Upper lobe of left lung (tissue), 6 donors: ENCODE measurements at regions not wholly inside any gene's neighbourhood (a gene's known extent, or its start where the extent isn't known, plus 50 kb on each side); places are given as distances from the start of the nearest gene placed in this dataset.

Source experiments
- ATAC-seq, 2 donors: fragments of 200-7000 bp; cut with Tn5 transposase; one replicate each; pipeline ENCODE4 v1.9.1; 2022; ENCODE audit warnings: mild to moderate bottlenecking in 2 of 2, moderate library complexity in 2 of 2; ENCODE audit not compliant: low FRiP score in 2 of 2
- DNase-seq, 2 donors: peaks; one replicate each; pipeline ENCODE4 v3.0.0-alpha.2; 2019 to 2020
- H3K27ac ChIP-seq, 4 donors: fragments of 200-600 bp; sonication (generic); one replicate each; pipeline ENCODE4 v1.5.1; 2016 to 2019
- H3K27me3 ChIP-seq, 4 donors: fragments of 200-600 bp; sonication (generic); one replicate each; pipeline ENCODE4 v1.5.1; 2017 to 2019
- H3K36me3 ChIP-seq, 4 donors: fragments of 200-600 bp; sonication (generic); one replicate each; pipeline ENCODE4 v1.5.1; 2016 to 2019
- H3K4me1 ChIP-seq, 4 donors: fragments of 200-600 bp; sonication (generic); one replicate each; pipeline ENCODE4 v1.5.1; 2018 to 2019
- H3K4me3 ChIP-seq, 4 donors: fragments of 200-600 bp; sonication (generic); one replicate each; pipeline ENCODE4 v1.5.1; 2017 to 2019; ENCODE audit warnings: mild to moderate bottlenecking in 2 of 4, moderate library complexity in 1 of 4
- H3K9me3 ChIP-seq, 4 donors: fragments of 200-600 bp; sonication (generic); one replicate each; pipeline ENCODE4 v1.5.1; 2018 to 2019
- CTCF ChIP-seq, 6 experiments: fragments of 450-650 bp in 4 of 6; fragments of 200-600 bp in 2 of 6; sonication (generic) in 2 of 6; IDR thresholded peaks; one replicate each; pipeline ENCODE4 v1.5.1; 2016 to 2019; ENCODE audit warnings: antibody characterized with exemption in 6 of 6
- EP300 ChIP-seq, 4 donors: sonication (generic); formaldehyde crosslinking; IDR thresholded peaks; one replicate each; pipeline ENCODE4 v1.5.1; 2017; ENCODE audit warnings: antibody characterized with exemption in 4 of 4, control low read depth in 2 of 4
- POLR2A ChIP-seq, 4 donors: fragments of 450-650 bp; IDR thresholded peaks; one replicate each; pipeline ENCODE4 v1.5.1; 2016 to 2017; ENCODE audit warnings: antibody characterized with exemption in 4 of 4, mild to moderate bottlenecking in 2 of 4
- POLR2AphosphoS5 ChIP-seq, 2 donors: sonication (generic); formaldehyde crosslinking; IDR thresholded peaks; one replicate each; pipeline ENCODE4 v1.5.1; 2017; ENCODE audit warnings: antibody characterized with exemption in 2 of 2
- WGBS, 2 donors: methylation state at CpG; one replicate each; pipeline ENCODE4 v1.1.5; 2017 to 2018; 5-methylcytosine and 5-hydroxymethylcytosine counted together
- donor health status: DM: no; HTN: no; CAD: no; lungs with moderate emphysema.
- donor health status: DM: no; HTN: yes; CAD: no; lungs with severe emphysema.

DNA sequence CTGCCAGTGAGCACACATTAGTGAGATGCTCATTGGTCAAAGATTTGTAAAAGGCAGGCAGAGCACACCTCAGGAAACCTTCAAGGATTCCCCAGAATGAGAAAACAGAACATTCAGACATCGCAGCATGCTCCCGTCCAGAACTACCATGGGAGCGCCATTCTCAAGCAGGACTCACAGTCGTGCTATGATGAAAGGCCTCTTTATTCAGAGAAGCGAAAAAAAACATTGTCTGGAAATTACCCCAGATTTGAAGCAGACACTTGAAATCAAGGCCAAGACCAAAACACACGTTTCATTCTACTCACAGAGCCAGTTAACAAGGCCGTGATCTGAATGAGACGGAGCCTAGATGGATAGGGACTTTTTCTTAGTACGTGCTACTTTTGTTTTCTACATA, 961.8 kb upstream of the TENM3 start:
- Histone ChIP-seq H3K36me3 (no peaks in the 10 kb centered on the region), H3K27me3 (no peaks in the 10 kb centered on the region), H3K4me3 (no peak overlapping the region), H3K27ac (no peak overlapping the region), H3K9me3 (no peaks in the 10 kb centered on the region), H3K4me1 (no peaks in the 10 kb centered on the region)
- TF ChIP-seq EP300 (IDR thresholded peaks at IDR 0.05) = no peak
- TF ChIP-seq POLR2AphosphoS5 (IDR thresholded peaks at IDR 0.05) = no peak
- TF ChIP-seq CTCF (IDR thresholded peaks at IDR 0.05) = no peak
- TF ChIP-seq POLR2A (IDR thresholded peaks at IDR 0.05) = no peak
- 68 to 70% methylated on average over 9 of the region's 9 CpGs for WGBS, 2 donors
- DNase-seq (no peak), ATAC-seq (no peak)

- H3K27ac ChIP-seq = no peak overlapping the region
- H3K4me1 ChIP-seq = no peaks in the 10 kb centered on the region
- no peaks in the 10 kb centered on the region for H3K27me3 ChIP-seq
- no peak for TF ChIP-seq EP300 (IDR thresholded peaks at IDR 0.05)
- no peak for TF ChIP-seq POLR2A (IDR thresholded peaks at IDR 0.05)
- TF ChIP-seq CTCF (IDR thresholded peaks at IDR 0.05) = no peak
- TF ChIP-seq POLR2AphosphoS5 (IDR thresholded peaks at IDR 0.05) = no peak
- no peaks in the 10 kb centered on the region for H3K36me3 ChIP-seq
- ATAC-seq (no peak), DNase-seq (no peak)
- no peak overlapping the region for H3K4me3 ChIP-seq
- no peaks in the 10 kb centered on the region for H3K9me3 ChIP-seq
- WGBS, 2 donors = 63 to 67% methylated on average over 7 of the region's 7 CpGs
Observed at GRCh38 chr4:181289198-181289597, 954.0 kb upstream of the TENM3 start.

DNA sequence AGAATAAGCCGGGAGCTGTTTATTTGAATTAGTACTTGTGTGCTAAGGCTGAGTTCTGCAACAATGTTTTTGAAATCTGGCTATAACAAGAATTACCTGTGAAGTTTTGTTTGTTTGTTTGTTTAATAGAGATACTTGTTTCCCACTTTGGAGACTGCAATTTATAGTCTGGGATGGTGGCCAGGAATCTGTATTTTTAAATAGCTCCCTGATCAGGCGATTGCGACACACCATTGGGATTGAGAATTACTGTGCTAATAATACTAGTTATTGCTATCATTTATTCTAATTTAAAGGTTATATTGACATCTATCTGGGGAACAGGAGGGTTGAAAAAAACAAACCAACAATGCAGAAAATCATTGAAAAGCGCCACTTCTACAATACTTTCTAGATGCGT, 951.6 kb upstream of the TENM3 start:
- ATAC-seq (no peak), DNase-seq (no peak)
- no peak overlapping the region for H3K4me3 ChIP-seq
- no peaks in the 10 kb centered on the region for H3K27me3 ChIP-seq
- no peak overlapping the region for H3K27ac ChIP-seq
- no peaks in the 10 kb centered on the region for H3K36me3 ChIP-seq
- 73 to 88% methylated on average over 5 of the region's 5 CpGs for WGBS, 2 donors
- H3K4me1 ChIP-seq = no peaks in the 10 kb centered on the region
- no peaks in the 10 kb centered on the region for H3K9me3 ChIP-seq
- TF ChIP-seq CTCF (IDR thresholded peaks at IDR 0.05) = no peak
- TF ChIP-seq POLR2A (IDR thresholded peaks at IDR 0.05) = no peak
- no peak for TF ChIP-seq EP300 (IDR thresholded peaks at IDR 0.05)

- H3K4me3 ChIP-seq = no peak overlapping the region
- no peaks in the 10 kb centered on the region for H3K27me3 ChIP-seq
- WGBS, 2 donors = 74 to 94% methylated on average over 3 of the region's 3 CpGs
- no peaks in the 10 kb centered on the region for H3K4me1 ChIP-seq
- H3K36me3 ChIP-seq = no peaks in the 10 kb centered on the region
- DNase-seq = no peak
- H3K27ac ChIP-seq = no peak overlapping the region
- H3K9me3 ChIP-seq = no peaks in the 10 kb centered on the region
- TF ChIP-seq POLR2AphosphoS5 (IDR thresholded peaks at IDR 0.05) = no peak
- no peak for TF ChIP-seq EP300 (IDR thresholded peaks at IDR 0.05)
- TF ChIP-seq POLR2A (IDR thresholded peaks at IDR 0.05) = no peak
- TF ChIP-seq CTCF (IDR thresholded peaks at IDR 0.05) = no peak
- no peak for ATAC-seq
Observed at GRCh38 chr4:181293014-181293413, 950.2 kb upstream of the TENM3 start.

DNA sequence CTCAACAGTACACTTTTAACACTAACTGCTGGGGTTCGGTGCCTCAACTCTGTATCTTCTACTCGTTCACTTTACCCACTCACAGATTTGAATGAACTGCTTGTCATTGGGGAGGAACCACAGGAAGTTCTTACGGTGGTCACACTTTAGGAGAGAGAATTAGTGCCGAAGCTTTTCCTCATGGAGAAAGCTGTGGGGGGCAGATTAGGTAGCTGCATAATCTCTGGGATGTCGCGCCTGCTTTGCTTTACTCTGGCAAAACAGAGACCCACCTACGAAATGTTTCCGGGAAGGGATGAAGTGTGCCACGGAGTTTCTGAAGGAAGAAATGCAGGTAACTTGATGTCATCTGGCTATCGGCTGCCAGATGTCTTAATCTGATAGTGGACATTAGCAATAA, 949.7 kb upstream of the TENM3 start:
- H3K36me3 ChIP-seq = no peaks in the 10 kb centered on the region
- H3K27ac ChIP-seq = no peak overlapping the region
- 55 to 78% methylated on average over 10 of the region's 10 CpGs for WGBS, 2 donors
- no peaks in the 10 kb centered on the region for H3K9me3 ChIP-seq
- DNase-seq = no peak
- H3K27me3 ChIP-seq = no peaks in the 10 kb centered on the region
- H3K4me3 ChIP-seq = no peak overlapping the region
- TF ChIP-seq CTCF (IDR thresholded peaks at IDR 0.05) = no peak
- no peak for TF ChIP-seq POLR2A (IDR thresholded peaks at IDR 0.05)
- TF ChIP-seq POLR2AphosphoS5 (IDR thresholded peaks at IDR 0.05) = no peak
- TF ChIP-seq EP300 (IDR thresholded peaks at IDR 0.05) = no peak
- H3K4me1 ChIP-seq = no peaks in the 10 kb centered on the region
- no peak for ATAC-seq
